GM12865 (cell line): ENCODE measurements at regions not wholly inside any gene's neighbourhood (a gene's known extent, or its start where the extent isn't known, plus 50 kb on each side); places are given as distances from the start of the nearest gene placed in this dataset.

Source experiments
- DNase-seq: peaks from one replicate; pipeline ENCODE4 v3.0.0; 2010; ENCODE audit warnings: low read depth
- H3K4me3 ChIP-seq: 2 replicates; pipeline ENCODE4 v1.5.1; 2011; ENCODE audit warnings: mild to moderate bottlenecking, low read depth, low read length, control low read depth
- CTCF ChIP-seq: IDR thresholded peaks from 2 replicates; pipeline ENCODE4 v1.5.1; 2011; ENCODE audit warnings: low read length, control low read depth, low read depth, inconsistent platforms; ENCODE audit not compliant: insufficient read depth; ENCODE audit errors: missing control alignments

GRCh38 chr7:25844102-25844870, 307.7 kb upstream of the NFE2L3 start:
- no peak for DNase-seq
- H3K4me3 ChIP-seq: no peak overlapping the region
- TF ChIP-seq CTCF: no peak

GRCh38 chr7:25845464-25845863, 306.5 kb upstream of the NFE2L3 start:
- no peak for TF ChIP-seq CTCF
- no peak for DNase-seq
- H3K4me3 ChIP-seq: no peak overlapping the region

GRCh38 chr7:25846722-25847121, 305.3 kb upstream of the NFE2L3 start:
- no peak overlapping the region for H3K4me3 ChIP-seq
- no peak for DNase-seq
- no peak for TF ChIP-seq CTCF

GRCh38 chr7:25847336-25848070, 304.5 kb upstream of the NFE2L3 start:
- no peak for TF ChIP-seq CTCF

GRCh38 chr7:25849500-25850184, 302.4 kb upstream of the NFE2L3 start:
- no peak for TF ChIP-seq CTCF
- no peak overlapping the region for H3K4me3 ChIP-seq
- DNase-seq: no peak

More at GRCh38 chr7:25847336-25848070, 304.5 kb upstream of the NFE2L3 start:
- H3K4me3 ChIP-seq: no peak overlapping the region
- DNase-seq: no peak

GRCh38 chr7:25850216-25850615, 301.8 kb upstream of the NFE2L3 start:
- no peak for DNase-seq
- no peak overlapping the region for H3K4me3 ChIP-seq

More at GRCh38 chr7:25850216-25850615, 301.8 kb upstream of the NFE2L3 start:
- no peak for TF ChIP-seq CTCF
